AG09309 (cell line): ENCODE measurements at regions not wholly inside any gene's neighbourhood (a gene's known extent, or its start where the extent isn't known, plus 50 kb on each side); places are given as distances from the start of the nearest gene placed in this dataset.
"Not testable (repeated sequence)": the region's sequence is repeated elsewhere in the genome, so short reads cannot be mapped to it uniquely, and the experiment has no call there.

ENCODE experiments used
- DNase-seq: peaks from one replicate; pipeline ENCODE4 v3.0.0-alpha.2; 2010; ENCODE audit warnings: low read depth
- H3K4me3 ChIP-seq: 2 replicates; pipeline ENCODE4 v1.5.1; 2011; ENCODE audit warnings: mild to moderate bottlenecking, low read depth, low read length, moderate library complexity; ENCODE audit not compliant: control insufficient read depth
- TF ChIP-seq, protein P1 (sequence below): IDR thresholded peaks from 2 replicates; pipeline ENCODE4 v1.5.1; 2011; ENCODE audit warnings: mild to moderate bottlenecking, low read depth, low read length, inconsistent platforms; ENCODE audit not compliant: insufficient read depth, control insufficient read depth; ENCODE audit errors: missing control alignments

DNA sequence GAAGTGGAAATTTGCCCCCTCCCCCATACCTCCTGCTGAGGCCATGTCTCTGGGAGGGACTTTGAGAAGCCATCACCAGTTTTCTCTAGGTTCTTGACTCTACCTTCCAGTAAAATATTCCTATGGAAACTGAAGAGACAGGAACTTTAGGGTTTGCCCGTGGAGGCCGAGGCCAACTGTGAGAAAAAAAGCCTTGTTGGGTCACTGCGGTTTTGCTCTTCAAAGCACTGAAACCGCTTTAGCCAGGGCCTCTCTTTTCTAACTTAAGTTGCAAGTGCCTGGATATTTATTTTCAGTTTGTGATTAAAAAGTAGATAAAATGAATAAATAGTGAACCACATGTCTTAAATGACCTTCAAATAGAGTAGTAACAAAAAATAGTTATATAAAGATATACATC is 159.7 kb upstream of the TSC22D1 start:
- TF ChIP-seq, protein P1, sequence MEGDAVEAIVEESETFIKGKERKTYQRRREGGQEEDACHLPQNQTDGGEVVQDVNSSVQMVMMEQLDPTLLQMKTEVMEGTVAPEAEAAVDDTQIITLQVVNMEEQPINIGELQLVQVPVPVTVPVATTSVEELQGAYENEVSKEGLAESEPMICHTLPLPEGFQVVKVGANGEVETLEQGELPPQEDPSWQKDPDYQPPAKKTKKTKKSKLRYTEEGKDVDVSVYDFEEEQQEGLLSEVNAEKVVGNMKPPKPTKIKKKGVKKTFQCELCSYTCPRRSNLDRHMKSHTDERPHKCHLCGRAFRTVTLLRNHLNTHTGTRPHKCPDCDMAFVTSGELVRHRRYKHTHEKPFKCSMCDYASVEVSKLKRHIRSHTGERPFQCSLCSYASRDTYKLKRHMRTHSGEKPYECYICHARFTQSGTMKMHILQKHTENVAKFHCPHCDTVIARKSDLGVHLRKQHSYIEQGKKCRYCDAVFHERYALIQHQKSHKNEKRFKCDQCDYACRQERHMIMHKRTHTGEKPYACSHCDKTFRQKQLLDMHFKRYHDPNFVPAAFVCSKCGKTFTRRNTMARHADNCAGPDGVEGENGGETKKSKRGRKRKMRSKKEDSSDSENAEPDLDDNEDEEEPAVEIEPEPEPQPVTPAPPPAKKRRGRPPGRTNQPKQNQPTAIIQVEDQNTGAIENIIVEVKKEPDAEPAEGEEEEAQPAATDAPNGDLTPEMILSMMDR, result no peak
- DNase-seq, result no peak
- H3K4me3 ChIP-seq, result no peak overlapping the region

DNA sequence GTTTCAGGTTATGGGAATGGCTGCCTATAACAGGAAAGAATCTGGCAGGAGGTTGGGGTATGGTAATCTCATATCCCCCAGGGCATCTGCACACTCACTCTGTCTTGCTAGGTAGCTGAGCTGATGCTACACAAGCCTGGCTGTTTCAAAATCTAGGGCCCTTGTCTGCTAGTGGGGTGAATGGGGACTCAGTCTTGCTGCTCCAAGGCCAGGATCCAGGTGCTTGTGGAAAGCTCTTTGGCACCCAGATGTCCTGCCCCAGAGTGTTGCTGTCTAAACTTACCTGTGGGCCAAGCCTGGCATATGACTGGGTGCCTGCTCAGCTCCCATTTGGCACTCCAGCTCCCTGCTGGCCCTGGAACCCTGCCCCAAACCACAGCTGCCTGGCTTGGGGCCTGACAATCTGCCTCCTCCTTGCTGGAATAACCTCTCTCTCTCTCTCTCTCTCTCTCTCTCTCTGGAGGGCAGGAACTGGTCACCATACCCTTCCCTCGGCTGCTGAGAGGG is 158.1 kb upstream of the TSC22D1 start:
- H3K4me3 ChIP-seq, result no peak overlapping the region
- DNase-seq, result no peak
- TF ChIP-seq, protein P1, result no peak

DNA sequence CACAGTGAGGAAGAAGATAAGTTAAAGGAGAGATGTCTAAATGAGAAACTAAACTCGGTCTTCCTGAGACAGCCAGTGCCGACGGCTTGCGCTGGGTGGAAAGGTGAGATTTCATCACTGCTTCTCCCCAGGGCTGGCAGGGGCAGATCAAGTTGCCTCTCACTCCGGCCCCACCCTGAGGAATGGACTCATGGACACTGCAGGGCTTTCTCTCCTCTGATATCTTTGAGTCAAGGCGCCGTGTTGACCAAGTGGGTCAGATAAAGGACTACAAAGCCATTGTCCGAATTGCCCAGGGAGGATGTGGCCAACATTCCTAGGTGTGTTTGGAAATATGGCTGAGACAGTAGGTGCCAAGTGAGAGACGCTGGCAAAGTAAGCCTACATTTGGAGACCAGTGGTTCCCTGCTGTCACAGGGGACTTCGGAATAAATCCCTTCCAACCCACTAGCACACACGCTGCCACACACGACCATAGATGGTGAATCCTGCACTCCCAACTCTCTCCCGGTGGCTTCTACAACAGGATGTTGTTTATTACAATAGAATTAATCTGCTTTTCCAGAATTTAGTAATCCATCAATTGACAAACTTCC is 156.5 kb upstream of the TSC22D1 start:
- no peak for DNase-seq
- H3K4me3 ChIP-seq, result no peak overlapping the region
- TF ChIP-seq, protein P1, result no peak

DNA sequence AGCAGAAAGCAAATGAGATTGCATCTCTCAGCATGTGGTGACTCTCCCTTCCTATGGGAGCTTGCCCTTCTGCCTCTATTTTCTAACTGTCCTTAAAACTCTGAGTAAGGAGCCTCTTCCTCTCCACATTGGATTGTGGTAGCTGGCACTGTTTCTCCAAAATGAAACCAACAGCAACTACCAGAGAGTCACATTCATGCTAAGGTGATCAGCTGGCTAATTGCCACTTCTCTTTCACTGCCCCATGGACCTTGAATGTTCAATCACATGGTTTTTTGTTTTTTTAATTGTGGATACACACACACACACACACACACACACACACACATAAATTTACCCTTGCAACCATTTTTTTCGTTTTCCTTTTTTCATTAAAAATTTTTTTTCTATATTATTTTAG is 154.7 kb upstream of the TSC22D1 start:
- no peak for DNase-seq
- TF ChIP-seq, protein P1, result no peak
- H3K4me3 ChIP-seq, result no peak overlapping the region

DNA sequence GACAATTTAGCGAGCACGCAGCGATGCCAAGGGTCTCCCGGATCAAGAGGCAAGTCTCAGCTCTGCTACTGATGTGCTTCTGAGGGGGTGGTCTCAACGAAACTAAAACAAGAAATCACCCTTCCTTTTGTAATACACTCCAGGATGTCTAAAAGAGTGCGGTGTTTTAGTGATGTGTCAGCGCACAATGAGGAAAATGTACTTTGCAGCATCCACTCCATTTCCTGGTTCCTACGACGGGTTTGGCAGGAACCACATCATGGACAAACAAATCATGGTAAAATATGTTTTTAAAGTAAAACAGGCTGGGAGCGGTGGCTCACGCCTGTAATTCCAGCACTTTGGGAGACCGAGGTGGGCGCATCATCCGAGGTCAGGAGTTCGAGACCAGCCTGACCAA is 154.0 kb upstream of the TSC22D1 start:
- no peak overlapping the region for H3K4me3 ChIP-seq
- DNase-seq, result no peak
- TF ChIP-seq, protein P1, result no peak

DNA sequence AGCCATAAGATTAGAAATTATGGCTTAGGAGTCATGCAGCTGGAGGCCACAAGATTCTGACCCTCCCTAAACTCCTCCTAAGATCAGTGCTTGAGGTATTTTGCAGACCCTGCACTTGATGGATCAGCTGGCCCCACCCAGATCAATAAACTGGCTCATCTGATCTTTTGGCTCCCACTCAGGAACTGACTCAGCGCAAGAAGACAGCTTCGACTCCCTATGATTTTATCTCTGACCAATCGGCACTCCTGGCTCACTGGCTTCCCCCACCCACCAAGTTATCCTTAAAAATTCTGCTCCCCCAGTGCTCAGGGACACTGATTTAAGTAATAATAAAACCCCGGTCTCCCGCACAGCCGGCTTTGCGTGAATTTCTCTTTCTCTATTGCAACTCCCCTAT is 151.5 kb upstream of the TSC22D1 start:
- DNase-seq, result not testable (repeated sequence)

DNA sequence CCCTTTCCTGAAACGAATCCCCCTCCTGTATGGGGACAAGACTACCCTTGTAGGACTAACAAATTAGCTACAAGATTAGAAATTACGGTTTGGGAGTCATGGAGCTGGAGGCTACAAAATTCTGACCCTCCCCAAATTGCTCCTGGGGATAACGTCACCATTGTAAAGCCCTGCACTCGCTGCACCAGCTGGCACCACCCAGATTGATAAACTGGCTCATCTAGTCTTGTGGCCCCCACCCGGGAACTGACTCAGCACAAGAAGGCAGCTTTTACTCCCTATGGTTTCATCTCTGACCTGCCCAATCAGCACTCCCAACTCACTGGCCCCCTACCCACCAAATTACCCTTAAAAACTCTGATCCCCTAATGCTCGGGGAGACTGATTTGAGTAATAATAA is 150.6 kb upstream of the TSC22D1 start:
- TF ChIP-seq, protein P1, result no peak
- DNase-seq, result no peak
- H3K4me3 ChIP-seq, result no peak overlapping the region

More for the DNA sequence above, 151.5 kb upstream of the TSC22D1 start:
- H3K4me3 ChIP-seq, result not testable (repeated sequence)
